Esophagus squamous epithelium (tissue), 4 donors: ENCODE measurements at regions not wholly inside any gene's neighbourhood (a gene's known extent, or its start where the extent isn't known, plus 50 kb on each side); places are given as distances from the start of the nearest gene placed in this dataset.

Experiments used
- CTCF ChIP-seq, 6 experiments: fragments of 450-650 bp in 4 of 6; fragments of 200-600 bp in 2 of 6; sonication (generic) in 2 of 6; IDR thresholded peaks; one replicate each; pipeline ENCODE4 v1.5.1; 2016 to 2019; ENCODE audit warnings: antibody characterized with exemption in 6 of 6, mild to moderate bottlenecking in 4 of 6, moderate library complexity in 4 of 6
- POLR2A ChIP-seq, 4 donors: fragments of 450-650 bp; IDR thresholded peaks; one replicate each; pipeline ENCODE4 v1.6.1; 2017; ENCODE audit warnings: antibody characterized with exemption in 4 of 4, mild to moderate bottlenecking in 4 of 4, moderate library complexity in 3 of 4

GRCh38 chr4:180823108-180823507 is 1420.1 kb upstream of the TENM3 start:
- TF ChIP-seq POLR2A (IDR thresholded peaks at IDR 0.05), result no peak
- no peak for TF ChIP-seq CTCF (IDR thresholded peaks at IDR 0.05)
